ENCODE measurements at regions not wholly inside any gene's neighbourhood (a gene's known extent, or its start where the extent isn't known, plus 50 kb on each side); places are given as distances from the start of the nearest gene placed in this dataset.

DNA sequence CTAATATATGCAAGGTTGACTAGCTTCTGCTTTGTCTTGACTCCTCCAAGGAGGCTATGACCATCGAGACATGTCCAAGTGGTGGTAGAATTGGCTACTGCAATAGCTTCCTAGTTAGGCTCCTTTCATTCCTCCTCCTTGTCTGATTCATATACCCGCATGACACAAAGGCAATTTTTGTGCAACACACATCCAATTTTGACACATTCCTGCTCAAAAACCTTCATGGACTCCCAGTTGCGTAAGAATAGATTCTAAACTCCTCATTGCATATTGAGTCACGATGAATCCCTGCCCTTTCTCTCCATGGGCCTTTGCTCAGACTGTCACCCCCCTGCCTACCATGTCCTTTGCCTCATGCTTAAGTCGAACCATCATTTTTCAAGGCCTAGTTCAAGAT, 344.5 kb downstream of the ACTL7B start (continued):
- TF ChIP-seq, protein P1, sequence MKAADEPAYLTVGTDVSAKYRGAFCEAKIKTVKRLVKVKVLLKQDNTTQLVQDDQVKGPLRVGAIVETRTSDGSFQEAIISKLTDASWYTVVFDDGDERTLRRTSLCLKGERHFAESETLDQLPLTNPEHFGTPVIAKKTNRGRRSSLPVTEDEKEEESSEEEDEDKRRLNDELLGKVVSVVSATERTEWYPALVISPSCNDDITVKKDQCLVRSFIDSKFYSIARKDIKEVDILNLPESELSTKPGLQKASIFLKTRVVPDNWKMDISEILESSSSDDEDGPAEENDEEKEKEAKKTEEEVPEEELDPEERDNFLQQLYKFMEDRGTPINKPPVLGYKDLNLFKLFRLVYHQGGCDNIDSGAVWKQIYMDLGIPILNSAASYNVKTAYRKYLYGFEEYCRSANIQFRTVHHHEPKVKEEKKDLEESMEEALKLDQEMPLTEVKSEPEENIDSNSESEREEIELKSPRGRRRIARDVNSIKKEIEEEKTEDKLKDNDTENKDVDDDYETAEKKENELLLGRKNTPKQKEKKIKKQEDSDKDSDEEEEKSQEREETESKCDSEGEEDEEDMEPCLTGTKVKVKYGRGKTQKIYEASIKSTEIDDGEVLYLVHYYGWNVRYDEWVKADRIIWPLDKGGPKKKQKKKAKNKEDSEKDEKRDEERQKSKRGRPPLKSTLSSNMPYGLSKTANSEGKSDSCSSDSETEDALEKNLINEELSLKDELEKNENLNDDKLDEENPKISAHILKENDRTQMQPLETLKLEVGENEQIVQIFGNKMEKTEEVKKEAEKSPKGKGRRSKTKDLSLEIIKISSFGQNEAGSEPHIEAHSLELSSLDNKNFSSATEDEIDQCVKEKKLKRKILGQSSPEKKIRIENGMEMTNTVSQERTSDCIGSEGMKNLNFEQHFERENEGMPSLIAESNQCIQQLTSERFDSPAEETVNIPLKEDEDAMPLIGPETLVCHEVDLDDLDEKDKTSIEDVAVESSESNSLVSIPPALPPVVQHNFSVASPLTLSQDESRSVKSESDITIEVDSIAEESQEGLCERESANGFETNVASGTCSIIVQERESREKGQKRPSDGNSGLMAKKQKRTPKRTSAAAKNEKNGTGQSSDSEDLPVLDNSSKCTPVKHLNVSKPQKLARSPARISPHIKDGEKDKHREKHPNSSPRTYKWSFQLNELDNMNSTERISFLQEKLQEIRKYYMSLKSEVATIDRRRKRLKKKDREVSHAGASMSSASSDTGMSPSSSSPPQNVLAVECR (CRISPR knock-in tag; IDR thresholded peaks at IDR 0.05; ENCODE audit: borderline replicate concordance), result no peak
- TF ChIP-seq, protein P2, sequence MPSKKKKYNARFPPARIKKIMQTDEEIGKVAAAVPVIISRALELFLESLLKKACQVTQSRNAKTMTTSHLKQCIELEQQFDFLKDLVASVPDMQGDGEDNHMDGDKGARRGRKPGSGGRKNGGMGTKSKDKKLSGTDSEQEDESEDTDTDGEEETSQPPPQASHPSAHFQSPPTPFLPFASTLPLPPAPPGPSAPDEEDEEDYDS (CRISPR knock-in tag; IDR thresholded peaks at IDR 0.05), result no peak

DNA sequence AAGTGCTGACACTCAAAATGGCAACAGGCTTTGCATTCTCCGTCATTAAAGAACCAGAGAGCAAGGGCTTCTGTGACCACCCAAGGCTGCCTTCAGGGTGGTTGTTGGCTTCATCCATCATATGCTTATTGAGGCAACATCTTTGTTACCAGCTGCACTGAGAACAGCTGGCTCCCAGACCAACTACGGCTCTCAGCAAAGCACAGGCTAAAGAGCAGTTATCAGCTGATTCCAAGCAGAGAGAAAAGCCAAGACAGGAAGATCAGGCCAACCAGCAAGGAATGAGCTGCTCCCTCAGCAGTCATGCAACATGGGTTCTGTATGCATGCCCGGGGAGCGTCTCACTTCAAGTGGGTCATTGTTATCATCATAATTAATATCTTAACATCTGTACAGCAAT, 358.9 kb downstream of the ACTL7B start:
- H3K79me2 ChIP-seq (ENCODE audit: insufficient read depth, low read length), result no peaks in the 10 kb centered on the region
- H3K27ac ChIP-seq (ENCODE audit: extremely low read length, insufficient read depth, low read length), result no peak overlapping the region
- 46% methylated on average over 4 of the region's 4 CpGs for WGBS (ENCODE audit: low lambda C conversion rate)
- no peak for FAIRE-seq
- no peak for DNase-seq (ENCODE audit: low spot score)
- POLR2A ChIA-PET, result no interaction called here
- peaks cover 6% of the 10 kb centered on the region for H3K9me3 ChIP-seq (ENCODE audit: low read length)
- H3K9ac ChIP-seq (ENCODE audit: insufficient read depth, low read depth, low read length), result no peak overlapping the region
- H3K27me3 ChIP-seq (ENCODE audit: control insufficient read depth in 1 of 2, insufficient read depth in 2 of 2, low read length in 2 of 2), result no peaks in the 10 kb centered on the region
- H2AFZ ChIP-seq (ENCODE audit: low read length), result no peak overlapping the region
- CTCF ChIA-PET (ENCODE audit: low intra/inter-chr PET ratio, low total read pairs), result no interaction called here
- in situ Hi-C loops (cut with HindIII; ENCODE audit: extremely low pct_ligation_motif_present, low pct_unique_long_range_greater_than_20kb) (no loop called here), intact Hi-C loops (cut with micrococcal nuclease; ENCODE audit: unreplicated experiment) (no loop called here)
- H3K4me1 ChIP-seq (ENCODE audit: insufficient read depth, low read length), result no peaks in the 10 kb centered on the region
- H3K4me3 ChIP-seq (replicated peaks in 1 of 3; ENCODE audit: insufficient read depth in 1 of 3, low read depth in 2 of 3, low read length in 3 of 3), result no peak overlapping the region
- no TSS peak for BruUV-seq (replicated peaks)
- no peaks in the 10 kb centered on the region for H4K20me1 ChIP-seq (ENCODE audit: insufficient read depth, low read length)
- ATAC-seq, result no peak
- H3K36me3 ChIP-seq (replicated peaks in 1 of 2; ENCODE audit: control insufficient read depth in 1 of 2, insufficient read depth in 2 of 2, low read length in 2 of 2), result no peaks in the 10 kb centered on the region
- H3K4me2 ChIP-seq (ENCODE audit: low read depth, low read length), result no peak overlapping the region
- TF ChIP-seq POLR2AphosphoS5 (IDR thresholded peaks at IDR 0.05; ENCODE audit: low read depth, low read length) (no peak), SAFB2 (CRISPR knock-in tag; IDR thresholded peaks at IDR 0.05; ENCODE audit: borderline replicate concordance, low read depth) (no peak), ZBTB39 (CRISPR knock-in tag; IDR thresholded peaks at IDR 0.05) (no peak), SALL2 (CRISPR knock-in tag; IDR thresholded peaks at IDR 0.05) (no peak)
- TF ChIP-seq, protein P3, sequence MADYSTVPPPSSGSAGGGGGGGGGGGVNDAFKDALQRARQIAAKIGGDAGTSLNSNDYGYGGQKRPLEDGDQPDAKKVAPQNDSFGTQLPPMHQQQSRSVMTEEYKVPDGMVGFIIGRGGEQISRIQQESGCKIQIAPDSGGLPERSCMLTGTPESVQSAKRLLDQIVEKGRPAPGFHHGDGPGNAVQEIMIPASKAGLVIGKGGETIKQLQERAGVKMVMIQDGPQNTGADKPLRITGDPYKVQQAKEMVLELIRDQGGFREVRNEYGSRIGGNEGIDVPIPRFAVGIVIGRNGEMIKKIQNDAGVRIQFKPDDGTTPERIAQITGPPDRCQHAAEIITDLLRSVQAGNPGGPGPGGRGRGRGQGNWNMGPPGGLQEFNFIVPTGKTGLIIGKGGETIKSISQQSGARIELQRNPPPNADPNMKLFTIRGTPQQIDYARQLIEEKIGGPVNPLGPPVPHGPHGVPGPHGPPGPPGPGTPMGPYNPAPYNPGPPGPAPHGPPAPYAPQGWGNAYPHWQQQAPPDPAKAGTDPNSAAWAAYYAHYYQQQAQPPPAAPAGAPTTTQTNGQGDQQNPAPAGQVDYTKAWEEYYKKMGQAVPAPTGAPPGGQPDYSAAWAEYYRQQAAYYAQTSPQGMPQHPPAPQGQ (CRISPR knock-in tag; IDR thresholded peaks at IDR 0.05; ENCODE audit: borderline replicate concordance), result no peak
- TF ChIP-seq, protein P4, sequence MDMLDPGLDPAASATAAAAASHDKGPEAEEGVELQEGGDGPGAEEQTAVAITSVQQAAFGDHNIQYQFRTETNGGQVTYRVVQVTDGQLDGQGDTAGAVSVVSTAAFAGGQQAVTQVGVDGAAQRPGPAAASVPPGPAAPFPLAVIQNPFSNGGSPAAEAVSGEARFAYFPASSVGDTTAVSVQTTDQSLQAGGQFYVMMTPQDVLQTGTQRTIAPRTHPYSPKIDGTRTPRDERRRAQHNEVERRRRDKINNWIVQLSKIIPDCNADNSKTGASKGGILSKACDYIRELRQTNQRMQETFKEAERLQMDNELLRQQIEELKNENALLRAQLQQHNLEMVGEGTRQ (IDR thresholded peaks at IDR 0.05; ENCODE audit: low read depth, low read length), result no peak
- TF ChIP-seq, protein P4 (CRISPR knock-in tag; IDR thresholded peaks at IDR 0.05; ENCODE audit: borderline replicate concordance), result no peak
- TF ChIP-seq, protein P5, sequence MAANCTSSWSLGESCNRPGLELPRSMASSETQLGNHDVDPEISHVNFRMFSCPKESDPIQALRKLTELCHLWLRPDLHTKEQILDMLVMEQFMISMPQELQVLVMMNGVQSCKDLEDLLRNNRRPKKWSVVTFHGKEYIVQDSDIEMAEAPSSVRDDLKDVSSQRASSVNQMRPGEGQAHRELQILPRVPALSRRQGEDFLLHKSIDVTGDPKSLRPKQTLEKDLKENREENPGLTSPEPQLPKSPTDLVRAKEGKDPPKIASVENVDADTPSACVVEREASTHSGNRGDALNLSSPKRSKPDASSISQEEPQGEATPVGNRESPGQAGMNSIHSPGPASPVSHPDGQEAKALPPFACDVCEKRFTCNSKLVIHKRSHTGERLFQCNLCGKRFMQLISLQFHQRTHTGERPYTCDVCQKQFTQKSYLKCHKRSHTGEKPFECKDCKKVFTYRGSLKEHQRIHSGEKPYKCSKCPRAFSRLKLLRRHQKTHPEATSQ (CRISPR knock-in tag; IDR thresholded peaks at IDR 0.05; ENCODE audit: borderline replicate concordance), result no peak

All from HepG2 (cell line).